ENCODE measurements at regions not wholly inside any gene's neighbourhood (a gene's known extent, or its start where the extent isn't known, plus 50 kb on each side); places are given as distances from the start of the nearest gene placed in this dataset.

DNA sequence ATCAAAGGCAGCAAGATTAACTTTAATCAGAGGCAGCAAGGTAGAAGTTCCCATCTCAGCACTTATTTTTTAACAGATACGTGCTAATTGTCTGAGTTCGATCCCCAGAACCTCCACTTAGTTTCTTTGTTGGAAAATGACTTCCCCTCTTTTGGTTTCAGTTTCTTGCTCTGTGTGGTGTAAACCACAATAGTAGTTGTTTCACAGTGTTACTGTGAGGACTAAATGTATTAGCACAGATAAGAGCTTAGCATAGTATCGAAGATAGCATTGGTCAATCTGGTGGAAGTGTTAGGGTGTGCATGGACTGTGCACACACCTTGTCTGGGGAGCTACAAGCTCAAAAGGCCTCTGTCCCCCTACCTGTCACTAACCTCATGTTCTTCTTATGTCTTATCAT is 988.3 kb upstream of the GYPC start:
- intact Hi-C loops (cut with DNase I; ENCODE audit: low total_unique reads), result no loop called here
- TF ChIP-seq POLR2AphosphoS5 (IDR thresholded peaks at IDR 0.05) (no peak), EP300 (IDR thresholded peaks at IDR 0.05) (no peak), POLR2A (IDR thresholded peaks at IDR 0.05) (no peak)
- TF ChIP-seq, protein P1, sequence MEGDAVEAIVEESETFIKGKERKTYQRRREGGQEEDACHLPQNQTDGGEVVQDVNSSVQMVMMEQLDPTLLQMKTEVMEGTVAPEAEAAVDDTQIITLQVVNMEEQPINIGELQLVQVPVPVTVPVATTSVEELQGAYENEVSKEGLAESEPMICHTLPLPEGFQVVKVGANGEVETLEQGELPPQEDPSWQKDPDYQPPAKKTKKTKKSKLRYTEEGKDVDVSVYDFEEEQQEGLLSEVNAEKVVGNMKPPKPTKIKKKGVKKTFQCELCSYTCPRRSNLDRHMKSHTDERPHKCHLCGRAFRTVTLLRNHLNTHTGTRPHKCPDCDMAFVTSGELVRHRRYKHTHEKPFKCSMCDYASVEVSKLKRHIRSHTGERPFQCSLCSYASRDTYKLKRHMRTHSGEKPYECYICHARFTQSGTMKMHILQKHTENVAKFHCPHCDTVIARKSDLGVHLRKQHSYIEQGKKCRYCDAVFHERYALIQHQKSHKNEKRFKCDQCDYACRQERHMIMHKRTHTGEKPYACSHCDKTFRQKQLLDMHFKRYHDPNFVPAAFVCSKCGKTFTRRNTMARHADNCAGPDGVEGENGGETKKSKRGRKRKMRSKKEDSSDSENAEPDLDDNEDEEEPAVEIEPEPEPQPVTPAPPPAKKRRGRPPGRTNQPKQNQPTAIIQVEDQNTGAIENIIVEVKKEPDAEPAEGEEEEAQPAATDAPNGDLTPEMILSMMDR (IDR thresholded peaks at IDR 0.05), result no peak

DNA sequence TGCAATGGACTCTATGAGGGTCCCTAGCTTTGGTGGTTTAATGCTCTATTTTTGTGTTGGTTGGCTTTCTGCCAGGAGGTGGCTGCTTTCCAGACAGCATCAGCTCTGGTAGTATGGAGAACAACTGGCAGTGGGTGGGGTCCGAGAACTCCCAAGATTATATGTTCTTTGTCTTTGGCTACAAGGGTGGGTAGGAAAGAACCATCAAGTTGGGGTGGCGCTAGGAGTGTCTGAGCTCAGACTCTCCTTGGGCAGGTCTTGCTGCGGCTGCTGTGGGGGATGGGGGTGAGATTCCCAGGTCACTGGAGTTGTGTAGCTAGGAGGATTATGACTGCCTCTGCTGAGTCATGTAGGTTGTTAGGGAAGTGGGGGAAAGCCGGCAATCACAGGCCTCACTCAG is 976.1 kb upstream of the GYPC start:
- Histone ChIP-seq H3K4me3 (no peak overlapping the region), H3K36me3 (no peaks in the 10 kb centered on the region), H3K9me3 (peaks cover 0 to 5% (median 2%) of the 10 kb centered on the region in 4 donors), H3K27me3 (no peaks in the 10 kb centered on the region), H3K4me1 (no peaks in the 10 kb centered on the region), H3K27ac (no peak overlapping the region)
- no peak for TF ChIP-seq POLR2AphosphoS5 (IDR thresholded peaks at IDR 0.05)
- TF ChIP-seq, protein P1 (IDR thresholded peaks at IDR 0.05), result no peak
- TF ChIP-seq EP300 (IDR thresholded peaks at IDR 0.05), result no peak
- no peak for TF ChIP-seq POLR2A (IDR thresholded peaks at IDR 0.05)
- 74 to 88% (median 81%) methylated on average over 4 of the region's 4 CpGs for WGBS, 5 donors
- DNase-seq, result no peak
- intact Hi-C loops (cut with DNase I; ENCODE audit: low total_unique reads), result no loop called here

More for the DNA sequence above, 988.3 kb upstream of the GYPC start:
- peaks cover 0 to 3% (median 0%) of the 10 kb centered on the region in 4 donors for H3K9me3 ChIP-seq
- no peaks in the 10 kb centered on the region for H3K27me3 ChIP-seq
- no peak overlapping the region for H3K27ac ChIP-seq
- H3K4me1 ChIP-seq, result no peaks in the 10 kb centered on the region
- no peak overlapping the region for H3K4me3 ChIP-seq
- no peak for DNase-seq
- no peaks in the 10 kb centered on the region for H3K36me3 ChIP-seq
- WGBS, 5 donors, result 56 to 82% (median 63%) methylated on average over 3 of the region's 3 CpGs

DNA sequence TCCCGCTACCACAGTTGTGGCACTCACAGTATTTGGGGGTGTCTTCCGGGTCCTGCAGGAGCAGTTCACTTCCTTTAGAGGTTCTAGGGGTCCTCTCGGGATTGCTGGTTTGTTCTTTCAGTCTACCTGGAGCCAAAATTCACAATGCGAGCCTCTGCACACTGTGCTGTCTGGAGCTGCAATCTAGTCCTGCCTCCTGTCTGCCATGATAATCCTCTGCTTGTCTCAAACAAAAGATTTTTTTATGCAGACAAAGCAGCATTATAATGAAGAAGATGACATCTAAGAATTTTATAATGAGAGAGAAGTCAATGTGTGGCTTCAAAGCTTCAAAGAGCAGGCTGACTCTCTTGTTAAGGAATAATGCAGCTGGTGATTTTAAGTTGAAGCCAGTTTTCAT is 975.1 kb upstream of the GYPC start:
- 84 to 90% (median 86%) methylated on average over 3 to 4 of the region's 4 CpGs for WGBS, 5 donors
- no peak for DNase-seq
- no peaks in the 10 kb centered on the region for H3K36me3 ChIP-seq
- no peaks in the 10 kb centered on the region for H3K4me1 ChIP-seq
- no peak overlapping the region for H3K27ac ChIP-seq
- TF ChIP-seq POLR2A (IDR thresholded peaks at IDR 0.05) (no peak), EP300 (IDR thresholded peaks at IDR 0.05) (no peak), POLR2AphosphoS5 (IDR thresholded peaks at IDR 0.05) (no peak)
- TF ChIP-seq, protein P1 (IDR thresholded peaks at IDR 0.05), result no peak
- H3K9me3 ChIP-seq, result peaks cover 0 to 5% (median 2%) of the 10 kb centered on the region in 4 donors
- no peaks in the 10 kb centered on the region for H3K27me3 ChIP-seq
- intact Hi-C loops (cut with DNase I; ENCODE audit: low total_unique reads), result no loop called here
- no peak overlapping the region for H3K4me3 ChIP-seq

DNA sequence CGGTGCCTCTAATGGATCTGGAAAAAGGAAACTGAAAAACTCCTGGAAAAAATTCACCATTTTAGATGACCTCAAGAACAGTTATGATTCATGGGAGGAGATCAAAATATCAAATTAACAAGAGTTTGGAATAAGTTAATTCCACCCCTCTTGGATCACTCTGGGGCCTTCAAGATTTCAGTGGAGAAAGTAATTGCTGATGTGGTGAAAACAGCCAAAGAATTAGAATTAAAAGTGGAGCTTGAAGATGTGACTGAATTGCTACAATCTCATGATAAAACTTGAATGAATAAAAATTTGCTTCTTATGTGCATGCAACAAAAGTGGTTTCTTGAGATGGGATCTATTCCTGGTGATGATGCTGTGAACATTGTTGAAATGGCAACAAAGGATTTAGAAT is 974.4 kb upstream of the GYPC start:
- H3K36me3 ChIP-seq, result no peaks in the 10 kb centered on the region
- 60 to 92% (median 73%) methylated on average over 1 of the region's 1 CpG for WGBS, 5 donors
- intact Hi-C loops (cut with DNase I; ENCODE audit: low total_unique reads), result no loop called here
- no peak for TF ChIP-seq POLR2A (IDR thresholded peaks at IDR 0.05)
- no peak for TF ChIP-seq EP300 (IDR thresholded peaks at IDR 0.05)
- TF ChIP-seq POLR2AphosphoS5 (IDR thresholded peaks at IDR 0.05), result no peak
- TF ChIP-seq, protein P1 (IDR thresholded peaks at IDR 0.05), result no peak
- H3K9me3 ChIP-seq, result peaks cover 0 to 5% (median 2%) of the 10 kb centered on the region in 4 donors
- no peak overlapping the region for H3K27ac ChIP-seq
- DNase-seq, result no peak
- H3K27me3 ChIP-seq, result no peaks in the 10 kb centered on the region
- H3K4me3 ChIP-seq, result no peak overlapping the region
- H3K4me1 ChIP-seq, result no peaks in the 10 kb centered on the region

Measured in stomach (tissue), 8 donors.